Prostate gland (tissue), 2 donors: ENCODE measurements at regions not wholly inside any gene's neighbourhood (a gene's known extent, or its start where the extent isn't known, plus 50 kb on each side); places are given as distances from the start of the nearest gene placed in this dataset.

Experiments
- DNase-seq: peaks from one replicate; pipeline ENCODE4 v3.0.0-alpha.2; 2019; ENCODE audit warnings: low spot score
- H3K27ac ChIP-seq, 2 donors: fragments of 200-600 bp; sonication (generic); 2 replicates each; pipeline ENCODE4 v1.5.1; 2017 to 2019
- H3K27me3 ChIP-seq: fragments of 200-600 bp; sonication (generic); replicated peaks from 2 replicates; pipeline ENCODE4 v1.5.1; 2019; ENCODE audit not compliant: insufficient read depth
- H3K36me3 ChIP-seq, 2 donors: fragments of 200-600 bp; sonication (generic); 1 replicate in 1 of 2; 2 replicates in 1 of 2; pipeline versions ENCODE4 v1.5.1 to v1.8.1; 2017 to 2019
- H3K4me1 ChIP-seq: fragments of 200-600 bp; sonication (generic); replicated peaks from 2 replicates; pipeline ENCODE4 v1.5.1; 2019
- H3K4me3 ChIP-seq, 2 donors: fragments of 200-600 bp; sonication (generic); 2 replicates each; pipeline ENCODE4 v1.5.1; 2017 to 2019
- H3K9me3 ChIP-seq: fragments of 200-600 bp; sonication (generic); 2 replicates; pipeline ENCODE4 v1.5.1; 2017
- POLR2A ChIP-seq: fragments of 450-650 bp; IDR thresholded peaks from one replicate; pipeline ENCODE4 v1.6.1; 2016; ENCODE audit warnings: antibody characterized with exemption, mild to moderate bottlenecking
- POLR2AphosphoS5 ChIP-seq: sonication (generic); formaldehyde crosslinking; IDR thresholded peaks from one replicate; pipeline ENCODE4 v1.6.1; 2017; ENCODE audit warnings: antibody characterized with exemption
- WGBS: methylation state at CpG from one replicate; pipeline ENCODE4 v1.1.5; 2018; 5-methylcytosine and 5-hydroxymethylcytosine counted together
- intact Hi-C: fragments of 100-400 bp; cut with DNase I; formaldehyde crosslinking; loops from one replicate; pipeline ENCODE4 v1.14.2; 2022
- TF ChIP-seq, protein P1 (sequence below), 4 experiments: fragments of 200-600 bp in 2 of 4; fragments of 450-650 bp in 2 of 4; sonication (generic) in 2 of 4; IDR thresholded peaks; 1 replicate in 3 of 4; 2 replicates in 1 of 4; pipeline ENCODE4 v1.5.1; 2016 to 2019; ENCODE audit warnings: antibody characterized with exemption in 4 of 4, mild to moderate bottlenecking in 2 of 4, moderate library complexity in 2 of 4

DNA sequence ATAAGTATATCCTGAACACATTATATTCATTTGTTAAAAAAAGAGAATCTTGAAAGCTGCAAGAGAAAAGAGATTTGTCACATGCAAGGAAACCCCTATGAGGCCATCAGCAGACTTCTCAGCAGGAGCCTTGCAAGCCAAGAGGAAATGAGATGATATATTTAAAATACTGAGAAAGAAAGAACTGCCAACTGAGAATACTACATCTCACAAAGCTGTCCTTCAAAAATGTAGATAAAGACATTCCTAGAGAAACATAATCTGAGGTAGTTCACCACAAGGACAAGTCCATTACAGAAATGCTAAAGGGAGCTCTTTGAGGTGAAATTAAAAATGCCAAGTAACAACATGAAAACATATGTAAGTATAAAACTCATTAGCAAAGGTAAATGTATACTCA is 224.4 kb upstream of the MBL2 start:
- intact Hi-C loops = no loop called here
- H3K36me3 ChIP-seq = no peaks in the 10 kb centered on the region
- no peaks in the 10 kb centered on the region for H3K4me1 ChIP-seq
- TF ChIP-seq POLR2AphosphoS5 = no peak
- no peak for TF ChIP-seq POLR2A
- TF ChIP-seq, protein P1, sequence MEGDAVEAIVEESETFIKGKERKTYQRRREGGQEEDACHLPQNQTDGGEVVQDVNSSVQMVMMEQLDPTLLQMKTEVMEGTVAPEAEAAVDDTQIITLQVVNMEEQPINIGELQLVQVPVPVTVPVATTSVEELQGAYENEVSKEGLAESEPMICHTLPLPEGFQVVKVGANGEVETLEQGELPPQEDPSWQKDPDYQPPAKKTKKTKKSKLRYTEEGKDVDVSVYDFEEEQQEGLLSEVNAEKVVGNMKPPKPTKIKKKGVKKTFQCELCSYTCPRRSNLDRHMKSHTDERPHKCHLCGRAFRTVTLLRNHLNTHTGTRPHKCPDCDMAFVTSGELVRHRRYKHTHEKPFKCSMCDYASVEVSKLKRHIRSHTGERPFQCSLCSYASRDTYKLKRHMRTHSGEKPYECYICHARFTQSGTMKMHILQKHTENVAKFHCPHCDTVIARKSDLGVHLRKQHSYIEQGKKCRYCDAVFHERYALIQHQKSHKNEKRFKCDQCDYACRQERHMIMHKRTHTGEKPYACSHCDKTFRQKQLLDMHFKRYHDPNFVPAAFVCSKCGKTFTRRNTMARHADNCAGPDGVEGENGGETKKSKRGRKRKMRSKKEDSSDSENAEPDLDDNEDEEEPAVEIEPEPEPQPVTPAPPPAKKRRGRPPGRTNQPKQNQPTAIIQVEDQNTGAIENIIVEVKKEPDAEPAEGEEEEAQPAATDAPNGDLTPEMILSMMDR (IDR thresholded peaks at IDR 0.05) = no peak
- no peaks in the 10 kb centered on the region for H3K27me3 ChIP-seq
- H3K4me3 ChIP-seq = no peak overlapping the region
- H3K9me3 ChIP-seq = no peaks in the 10 kb centered on the region
- H3K27ac ChIP-seq = no peak overlapping the region
- no peak for DNase-seq

DNA sequence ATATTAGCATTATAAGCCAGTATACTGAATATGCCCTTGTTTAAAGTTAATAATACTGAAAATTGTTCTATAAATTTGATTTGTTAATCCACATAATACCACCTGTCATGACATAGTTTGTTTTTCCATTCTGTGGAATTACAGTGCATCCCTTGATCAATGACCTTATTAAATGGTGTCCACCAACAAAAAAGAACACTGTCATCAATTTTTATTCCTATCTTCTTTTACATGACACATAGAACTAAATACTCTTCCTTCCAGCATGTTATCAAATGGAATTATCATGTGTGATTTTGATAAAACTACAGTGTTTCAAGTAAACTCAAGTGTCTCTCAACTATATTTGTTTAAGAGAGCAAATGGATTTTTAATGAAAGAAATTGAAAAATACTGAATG is 221.8 kb upstream of the MBL2 start:
- no peak for DNase-seq
- TF ChIP-seq POLR2A = no peak
- no peak for TF ChIP-seq POLR2AphosphoS5
- TF ChIP-seq, protein P1 (IDR thresholded peaks at IDR 0.05) = no peak
- H3K9me3 ChIP-seq = no peaks in the 10 kb centered on the region
- H3K4me3 ChIP-seq = no peak overlapping the region
- H3K27me3 ChIP-seq = no peaks in the 10 kb centered on the region
- no peaks in the 10 kb centered on the region for H3K4me1 ChIP-seq
- no peaks in the 10 kb centered on the region for H3K36me3 ChIP-seq
- H3K27ac ChIP-seq = no peak overlapping the region
- intact Hi-C loops = no loop called here

DNA sequence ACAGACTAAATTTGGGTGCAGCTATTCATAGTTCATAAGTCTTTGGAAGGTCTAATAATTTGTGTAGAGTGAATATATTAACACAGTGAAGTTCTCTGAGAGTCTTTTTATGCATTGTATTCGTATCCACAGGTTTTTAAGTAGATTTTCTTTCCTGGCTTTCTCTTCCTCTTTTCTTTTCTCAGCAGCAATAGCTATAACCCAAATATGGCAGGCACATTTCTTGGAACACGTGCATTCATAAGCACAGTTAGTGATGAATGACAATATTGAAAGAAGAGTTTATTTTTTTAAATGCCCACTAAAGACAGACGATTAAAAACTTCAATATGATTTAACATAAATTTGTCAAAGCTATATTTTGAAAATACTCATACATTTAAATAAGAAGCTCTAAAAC is 220.5 kb upstream of the MBL2 start:
- TF ChIP-seq POLR2A = no peak
- TF ChIP-seq, protein P1 (IDR thresholded peaks at IDR 0.05) = no peak
- TF ChIP-seq POLR2AphosphoS5 = no peak
- H3K36me3 ChIP-seq = no peaks in the 10 kb centered on the region
- no peaks in the 10 kb centered on the region for H3K4me1 ChIP-seq
- no peaks in the 10 kb centered on the region for H3K9me3 ChIP-seq
- no peaks in the 10 kb centered on the region for H3K27me3 ChIP-seq
- WGBS = 85% methylated on average over 3 of the region's 3 CpGs
- intact Hi-C loops = no loop called here
- H3K4me3 ChIP-seq = no peak overlapping the region
- DNase-seq = no peak
- no peak overlapping the region for H3K27ac ChIP-seq

DNA sequence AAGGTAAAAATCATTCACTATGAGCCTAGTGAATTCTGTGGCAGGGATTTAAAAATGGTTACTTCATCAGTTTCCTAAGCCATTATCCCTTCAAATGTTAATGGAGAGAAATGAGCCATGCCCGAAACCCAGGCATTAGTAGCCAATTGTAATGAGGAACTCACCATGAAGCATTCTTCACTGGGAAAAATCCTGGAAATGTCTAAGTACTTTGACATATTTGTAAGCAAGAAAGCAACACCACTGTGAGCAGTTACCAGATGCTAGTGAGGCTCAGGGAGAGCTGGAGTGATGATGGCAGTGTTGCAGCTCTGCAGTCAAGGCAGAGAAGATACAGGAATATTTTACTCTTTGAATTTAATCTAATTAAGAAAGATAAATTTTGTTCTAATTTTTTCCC is 220.0 kb upstream of the MBL2 start:
- H3K36me3 ChIP-seq = no peaks in the 10 kb centered on the region
- DNase-seq = no peak
- H3K27ac ChIP-seq = no peak overlapping the region
- no peaks in the 10 kb centered on the region for H3K27me3 ChIP-seq
- TF ChIP-seq, protein P1 (IDR thresholded peaks at IDR 0.05) = no peak
- TF ChIP-seq POLR2AphosphoS5 = no peak
- TF ChIP-seq POLR2A = no peak
- no peaks in the 10 kb centered on the region for H3K4me1 ChIP-seq
- 86% methylated on average over 1 of the region's 1 CpG for WGBS
- intact Hi-C loops = no loop called here
- no peaks in the 10 kb centered on the region for H3K9me3 ChIP-seq
- no peak overlapping the region for H3K4me3 ChIP-seq

DNA sequence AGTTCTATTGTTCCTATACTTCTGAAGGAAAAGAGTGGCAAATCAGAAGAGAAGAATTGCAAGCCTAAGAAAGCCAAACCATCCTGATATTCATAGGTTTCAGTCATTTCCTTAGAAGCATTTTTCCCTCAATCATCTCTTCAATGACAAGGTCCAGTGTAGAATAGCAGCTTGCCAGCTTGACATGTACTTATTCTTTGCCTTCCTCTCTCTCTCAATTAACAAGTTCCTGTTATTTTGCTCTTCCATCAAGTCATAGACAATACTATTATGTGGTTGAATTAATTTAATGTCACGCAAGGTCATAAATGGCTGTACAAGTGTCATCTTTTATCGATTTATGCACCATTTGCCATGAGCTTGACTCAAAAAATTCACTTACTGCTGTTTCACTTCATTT is 216.3 kb upstream of the MBL2 start:
- H3K9me3 ChIP-seq = no peaks in the 10 kb centered on the region
- H3K36me3 ChIP-seq = no peaks in the 10 kb centered on the region
- no peaks in the 10 kb centered on the region for H3K27me3 ChIP-seq
- no peak overlapping the region for H3K4me3 ChIP-seq
- no peak overlapping the region for H3K27ac ChIP-seq
- intact Hi-C loops = no loop called here
- WGBS = 99% methylated on average over 2 of the region's 2 CpGs
- no peak for DNase-seq
- H3K4me1 ChIP-seq = no peaks in the 10 kb centered on the region
- TF ChIP-seq POLR2AphosphoS5 = no peak
- TF ChIP-seq, protein P1 (IDR thresholded peaks at IDR 0.05) = no peak
- TF ChIP-seq POLR2A = no peak
